GM23338 (cell line): ENCODE measurements at regions not wholly inside any gene's neighbourhood (a gene's known extent, or its start where the extent isn't known, plus 50 kb on each side); places are given as distances from the start of the nearest gene placed in this dataset.

Experiments
- CTCF ChIP-seq, 2 experiments: fragments of 200-600 bp in 1 of 2; sonication (generic) in 1 of 2; conservative IDR thresholded peaks; 2 replicates each; pipeline versions ENCODE4 v1.5.1 to v1.6.1; 2016 to 2017; ENCODE audit warnings: antibody characterized with exemption in 2 of 2, low read depth in 2 of 2, mild to moderate bottlenecking in 2 of 2, moderate library complexity in 1 of 2
- EZH2phosphoT487 ChIP-seq: fragments of 200-600 bp; sonication (generic); IDR thresholded peaks from one replicate; pipeline ENCODE4 v1.8.1; 2018; ENCODE audit warnings: antibody characterized with exemption; ENCODE audit not compliant: unreplicated experiment
- POLR2AphosphoS5 ChIP-seq: IDR thresholded peaks from 2 replicates; pipeline ENCODE4 v1.6.1; 2016; ENCODE audit warnings: antibody characterized with exemption, low read depth

- TF ChIP-seq CTCF (conservative IDR thresholded peaks at IDR 0.05; ENCODE audit: low read depth in 2 of 2) = no peak
- TF ChIP-seq POLR2AphosphoS5 = no peak
- TF ChIP-seq EZH2phosphoT487 = no peak
These were observed 216.8 kb downstream of the NXNL2 start for GRCh38 chr9:88751781-88752180.
